Stomach (tissue), 8 donors: ENCODE measurements at regions not wholly inside any gene's neighbourhood (a gene's known extent, or its start where the extent isn't known, plus 50 kb on each side); places are given as distances from the start of the nearest gene placed in this dataset.

Experiments
- DNase-seq, 2 donors: peaks; one replicate each; pipeline versions ENCODE4 v3.0.0 to v3.0.0-alpha.2; 2013 to 2019
- H3K27ac ChIP-seq, 5 donors: fragments of 200-600 bp in 4 of 5; sonication (generic) in 4 of 5; one replicate each; pipeline ENCODE4 v1.5.1; 2013 to 2019; ENCODE audit warnings: mild to moderate bottlenecking in 1 of 5, moderate library complexity in 1 of 5
- H3K27me3 ChIP-seq, 3 donors: fragments of 200-600 bp; sonication (generic); one replicate each; pipeline ENCODE4 v1.5.1; 2017 to 2019; ENCODE audit warnings: mixed run types in 1 of 3
- H3K36me3 ChIP-seq, 4 donors: fragments of 200-600 bp; sonication (generic); 1 replicate in 3 of 4; 2 replicates in 1 of 4; pipeline ENCODE4 v1.5.1; 2016 to 2019
- H3K4me1 ChIP-seq, 4 donors: fragments of 200-600 bp; sonication (generic); one replicate each; pipeline ENCODE4 v1.5.1; 2016 to 2019
- H3K4me3 ChIP-seq, 4 donors: fragments of 200-600 bp; sonication (generic) in 3 of 4; one replicate each; pipeline ENCODE4 v1.5.1; 2016 to 2019; ENCODE audit warnings: mild to moderate bottlenecking in 1 of 4
- H3K9me3 ChIP-seq, 4 donors: fragments of 200-600 bp; sonication (generic); one replicate each; pipeline ENCODE4 v1.5.1; 2016 to 2019
- CTCF ChIP-seq, 7 experiments: fragments of 450-650 bp in 4 of 7; fragments of 200-600 bp in 3 of 7; sonication (generic) in 3 of 7; IDR thresholded peaks; one replicate each; pipeline ENCODE4 v1.5.1; 2016 to 2019; ENCODE audit warnings: antibody characterized with exemption in 7 of 7, control low read depth in 2 of 7, mild to moderate bottlenecking in 1 of 7
- EP300 ChIP-seq: sonication (generic); formaldehyde crosslinking; IDR thresholded peaks from one replicate; pipeline ENCODE4 v1.6.1; 2017; ENCODE audit warnings: antibody characterized with exemption
- POLR2A ChIP-seq, 4 donors: fragments of 450-650 bp; IDR thresholded peaks; one replicate each; pipeline ENCODE4 v1.6.1; 2016; ENCODE audit warnings: antibody characterized with exemption in 4 of 4, control low read depth in 2 of 4, mild to moderate bottlenecking in 1 of 4, moderate library complexity in 1 of 4
- POLR2AphosphoS5 ChIP-seq, 3 donors: sonication (generic); formaldehyde crosslinking; IDR thresholded peaks; one replicate each; pipeline ENCODE4 v1.6.1; 2016; ENCODE audit warnings: antibody characterized with exemption in 3 of 3
- WGBS, 5 donors: extraction: QIAGEN DNeasy Blood & Tissue Kit in 3 of 5; methylation state at CpG; one replicate each; pipeline versions ENCODE4 v1.1.5 to v1.1.7; 2013 to 2018; 5-methylcytosine and 5-hydroxymethylcytosine counted together
- intact Hi-C: fragments of 100-400 bp; cut with DNase I; formaldehyde crosslinking; loops from one replicate; pipeline ENCODE4 v1.15.1; 2023; ENCODE audit warnings: low total_unique reads
- donor health status: healthy with polysubstance abuse.
- donor health status: Bipolar disorder and iron deficiency.
- donor health status: healthy.

- 70 to 86% (median 80%) methylated on average over 4 of the region's 4 CpGs for WGBS, 5 donors
- intact Hi-C loops, result no loop called here
- Histone ChIP-seq H3K27ac (peak overlapping the region in 2 of 5 donors; percentile 64 to 70), H3K4me1 (peaks cover 0 to 35% (median 0%) of the 10 kb centered on the region in 4 donors), H3K27me3 (no peaks in the 10 kb centered on the region), H3K9me3 (no peaks in the 10 kb centered on the region), H3K36me3 (no peaks in the 10 kb centered on the region), H3K4me3 (no peak overlapping the region)
- peak; percentile 32 to 60 for DNase-seq
- no peak for TF ChIP-seq POLR2A (IDR thresholded peaks at IDR 0.05)
- TF ChIP-seq CTCF (IDR thresholded peaks at IDR 0.05), result no peak
- TF ChIP-seq POLR2AphosphoS5 (IDR thresholded peaks at IDR 0.05), result no peak
- no peak for TF ChIP-seq EP300
These were observed 267.1 kb downstream of the RPLP1 start for GRCh38 chr15:69719527-69720240.

- WGBS, 5 donors, result 88 to 97% (median 94%) methylated on average over 3 of the region's 3 CpGs
- intact Hi-C loops, result no loop called here
These were observed 267.9 kb downstream of the RPLP1 start for GRCh38 chr15:69720536-69720935.

GRCh38 chr15:69722924-69723323 is 270.3 kb downstream of the RPLP1 start:
- H3K27ac ChIP-seq, result peak overlapping the region in 1 of 5 donors; percentile 17
- WGBS, 5 donors, result 84 to 95% (median 89%) methylated on average over 5 of the region's 5 CpGs

More at GRCh38 chr15:69720536-69720935, 267.9 kb downstream of the RPLP1 start:
- DNase-seq, result no peak
- no peak for TF ChIP-seq POLR2A (IDR thresholded peaks at IDR 0.05)
- TF ChIP-seq CTCF (IDR thresholded peaks at IDR 0.05), result no peak
- no peak for TF ChIP-seq POLR2AphosphoS5 (IDR thresholded peaks at IDR 0.05)
- Histone ChIP-seq H3K4me1 (peaks cover 0 to 35% (median 0%) of the 10 kb centered on the region in 4 donors), H3K9me3 (no peaks in the 10 kb centered on the region), H3K36me3 (no peaks in the 10 kb centered on the region), H3K27me3 (no peaks in the 10 kb centered on the region), H3K27ac (peak overlapping the region in 2 of 5 donors; percentile 14 to 70), H3K4me3 (no peak overlapping the region)

More at GRCh38 chr15:69722924-69723323, 270.3 kb downstream of the RPLP1 start:
- intact Hi-C loops, result no loop called here
- H3K4me3 ChIP-seq, result no peak overlapping the region
- H3K27me3 ChIP-seq, result no peaks in the 10 kb centered on the region
- TF ChIP-seq CTCF (IDR thresholded peaks at IDR 0.05) (no peak), EP300 (no peak), POLR2A (IDR thresholded peaks at IDR 0.05) (no peak), POLR2AphosphoS5 (IDR thresholded peaks at IDR 0.05) (no peak)
- H3K36me3 ChIP-seq, result no peaks in the 10 kb centered on the region
- no peaks in the 10 kb centered on the region for H3K9me3 ChIP-seq
- no peak for DNase-seq
- peaks cover 0 to 35% (median 0%) of the 10 kb centered on the region in 4 donors for H3K4me1 ChIP-seq
